HG02840 (cell line): ENCODE measurements at regions not wholly inside any gene's neighbourhood (a gene's known extent, or its start where the extent isn't known, plus 50 kb on each side); places are given as distances from the start of the nearest gene placed in this dataset.

Experiments used
- ATAC-seq: cut with Tn5 transposase; IDR thresholded peaks from one replicate; pipeline ENCODE4 v1.9.1; 2021; ENCODE audit warnings: mild to moderate bottlenecking, moderate library complexity, moderate number of reproducible peaks; ENCODE audit not compliant: unreplicated experiment, low FRiP score

- ATAC-seq, result no peak
Observed at GRCh38 chr16:86300746-86301481, 209.4 kb upstream of the FOXF1 start.

DNA sequence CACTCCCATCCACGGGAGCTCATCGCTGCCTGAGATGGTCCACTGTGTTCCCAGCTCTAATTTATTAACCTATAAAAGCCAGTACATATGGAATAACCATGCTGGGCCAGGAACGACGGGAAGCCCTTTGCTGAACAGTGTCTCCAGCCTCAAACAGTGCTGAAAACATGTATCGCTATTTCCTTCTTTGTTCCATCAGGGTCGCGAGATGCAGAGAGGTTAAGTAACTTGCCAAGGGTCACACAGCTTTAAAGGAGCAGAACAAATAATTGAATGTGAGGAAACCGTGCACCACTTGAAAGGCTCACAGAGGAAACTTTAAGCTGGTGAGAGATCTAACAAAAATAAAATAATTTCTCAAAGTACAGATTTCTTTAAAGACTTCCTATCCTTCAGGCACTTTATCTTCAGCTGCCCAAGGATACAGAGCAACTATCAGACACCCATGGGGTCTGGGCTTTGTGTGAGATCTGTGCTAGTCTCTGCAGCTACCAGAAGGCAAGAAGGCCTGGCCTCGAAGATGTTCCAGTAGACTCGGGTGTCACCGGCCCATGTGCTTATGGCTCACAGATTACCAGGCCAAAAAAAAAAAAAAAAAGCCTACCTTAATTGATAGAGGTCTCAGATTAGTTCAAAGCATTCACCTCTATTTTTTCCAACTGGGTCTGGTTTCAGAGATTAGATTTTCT lies 207.8 kb upstream of the FOXF1 start:
- no peak for ATAC-seq

DNA sequence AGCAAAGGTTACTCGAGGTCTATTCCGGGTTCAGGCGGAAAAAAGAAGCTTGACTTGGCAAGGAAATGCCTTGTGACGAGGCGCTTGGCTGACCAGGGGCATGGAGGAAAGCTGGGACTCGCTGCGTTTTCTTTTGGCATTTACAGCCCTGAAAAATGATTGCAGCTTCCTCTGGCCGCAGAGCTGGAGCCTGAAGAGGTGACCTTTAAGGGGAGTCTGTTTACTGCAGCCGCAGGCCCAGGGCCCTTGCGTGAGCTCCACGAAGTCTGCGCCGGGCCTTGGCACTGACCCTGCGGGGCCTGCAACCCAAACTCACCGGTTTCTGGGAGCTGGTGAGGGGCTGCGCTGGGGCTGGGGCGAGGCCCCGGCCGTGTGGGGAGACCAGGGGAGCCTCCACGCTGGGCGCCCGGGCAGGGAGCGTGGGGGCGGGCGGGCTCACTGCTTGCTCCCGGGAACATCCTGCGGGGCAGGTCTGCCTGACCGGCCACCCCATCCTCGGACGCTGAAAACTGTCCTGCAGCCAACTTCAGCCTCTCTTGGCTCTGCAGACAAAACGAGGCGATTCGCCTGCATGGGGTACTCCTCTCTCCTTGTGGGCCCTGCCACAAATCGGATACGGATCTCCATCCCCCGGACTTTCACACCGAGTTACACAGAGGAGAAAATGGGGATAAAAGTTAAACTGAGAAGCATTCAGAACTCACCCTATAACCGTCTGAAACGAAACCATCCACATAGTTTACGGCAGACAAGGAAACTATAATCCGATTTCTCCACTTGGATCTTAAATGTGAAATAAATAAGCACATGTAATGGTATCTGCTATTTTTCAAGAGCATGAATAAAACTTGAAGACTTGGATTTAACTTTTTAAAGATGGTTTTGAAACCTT lies 206.3 kb upstream of the FOXF1 start:
- no peak for ATAC-seq

- no peak for ATAC-seq
Observed at GRCh38 chr16:86304868-86305267, 205.5 kb upstream of the FOXF1 start.

GRCh38 chr16:86305440-86305839 lies 204.9 kb upstream of the FOXF1 start:
- ATAC-seq, result no peak

GRCh38 chr16:86306011-86306644 lies 204.2 kb upstream of the FOXF1 start:
- ATAC-seq, result no peak

DNA sequence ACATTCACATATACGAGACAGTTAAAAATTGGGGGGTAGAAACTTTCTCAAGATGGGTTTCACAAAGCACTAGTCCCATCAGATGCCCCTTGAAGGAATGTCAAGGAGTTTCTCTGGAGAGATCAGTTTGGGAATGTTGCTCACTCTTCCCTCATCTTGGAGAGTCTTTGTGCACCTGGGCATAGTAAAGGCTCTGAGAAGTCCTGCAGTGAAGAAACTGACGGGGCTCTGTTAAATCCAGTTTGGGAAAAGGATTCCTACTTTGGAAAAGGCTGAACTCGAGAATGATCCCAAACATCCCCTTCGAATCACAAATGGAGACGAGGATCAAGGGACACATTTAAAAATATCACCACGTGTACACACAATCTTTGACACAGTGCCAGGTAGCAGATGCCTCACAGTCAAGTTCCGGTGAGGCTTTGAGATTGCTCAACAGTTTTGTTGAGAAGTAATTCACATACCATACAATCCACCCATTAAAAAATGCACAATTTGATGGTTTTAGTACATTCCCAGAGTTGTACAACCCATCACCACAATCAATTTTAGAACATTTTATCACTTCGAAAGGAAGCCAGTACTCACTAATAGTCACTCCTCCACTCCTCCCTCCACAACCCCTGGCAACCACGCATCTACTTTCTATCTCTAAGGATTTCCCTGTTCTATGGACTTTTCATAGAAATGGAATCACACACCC lies 203.4 kb upstream of the FOXF1 start:
- no peak for ATAC-seq

DNA sequence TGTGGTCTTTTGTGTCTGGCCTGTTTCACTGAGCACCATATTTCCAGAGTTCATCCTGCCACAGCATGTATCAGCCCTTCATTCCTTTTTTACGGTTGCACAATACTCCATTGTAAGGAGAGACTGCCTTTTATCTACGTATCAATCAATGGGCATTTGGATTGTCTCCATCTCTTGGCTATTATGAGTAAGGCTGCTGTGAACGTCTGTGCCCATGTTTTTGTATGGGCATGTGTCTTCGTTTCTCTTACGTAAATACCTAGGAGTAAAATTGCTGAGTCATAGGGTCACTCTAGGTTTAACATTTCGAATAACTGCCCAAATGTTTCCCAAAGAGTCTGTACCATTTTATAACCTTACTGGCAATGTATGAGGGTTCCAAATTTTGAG lies 202.8 kb upstream of the FOXF1 start:
- no peak for ATAC-seq

DNA sequence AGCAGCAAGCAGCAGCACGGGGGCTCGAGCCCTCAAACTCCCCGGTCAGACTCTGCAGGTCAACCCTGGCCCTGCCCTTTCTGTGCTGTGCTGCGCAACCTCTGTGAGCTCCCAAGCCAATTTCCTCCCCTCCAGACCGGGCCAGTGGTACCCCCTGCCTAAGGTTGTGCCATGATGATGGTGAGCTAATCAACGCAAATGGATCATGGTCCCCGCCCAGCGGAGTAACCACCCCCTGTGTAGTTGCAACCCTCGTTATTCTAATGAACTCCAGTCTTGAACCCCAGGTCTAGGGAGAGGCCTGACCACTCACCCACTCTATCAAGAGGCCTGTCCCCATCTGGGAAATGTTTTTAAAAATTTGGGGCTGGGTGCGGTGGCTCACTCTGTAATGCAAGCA lies 201.8 kb upstream of the FOXF1 start:
- ATAC-seq, result no peak

DNA sequence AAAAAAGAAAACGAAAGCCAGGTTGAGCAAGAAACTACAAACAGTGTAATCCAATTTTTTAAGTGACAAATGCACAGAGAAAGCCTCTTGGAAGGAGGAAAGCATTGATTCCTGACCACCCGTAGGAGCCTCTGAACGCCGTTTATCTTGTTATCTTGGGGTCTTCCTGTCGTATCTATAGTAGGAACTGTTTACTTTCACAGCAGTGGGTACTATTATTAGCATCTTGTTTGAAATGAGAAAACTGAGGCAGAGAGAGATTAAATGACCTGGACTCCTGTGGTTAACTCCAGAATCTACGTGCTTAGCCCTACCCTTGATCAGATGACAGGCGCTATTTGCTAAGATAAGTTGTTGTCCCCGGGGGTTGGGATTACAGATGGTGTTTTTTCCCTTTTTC lies 196.7 kb upstream of the FOXF1 start:
- ATAC-seq, result no peak

GRCh38 chr16:86314402-86315025 lies 195.8 kb upstream of the FOXF1 start:
- no peak for ATAC-seq

DNA sequence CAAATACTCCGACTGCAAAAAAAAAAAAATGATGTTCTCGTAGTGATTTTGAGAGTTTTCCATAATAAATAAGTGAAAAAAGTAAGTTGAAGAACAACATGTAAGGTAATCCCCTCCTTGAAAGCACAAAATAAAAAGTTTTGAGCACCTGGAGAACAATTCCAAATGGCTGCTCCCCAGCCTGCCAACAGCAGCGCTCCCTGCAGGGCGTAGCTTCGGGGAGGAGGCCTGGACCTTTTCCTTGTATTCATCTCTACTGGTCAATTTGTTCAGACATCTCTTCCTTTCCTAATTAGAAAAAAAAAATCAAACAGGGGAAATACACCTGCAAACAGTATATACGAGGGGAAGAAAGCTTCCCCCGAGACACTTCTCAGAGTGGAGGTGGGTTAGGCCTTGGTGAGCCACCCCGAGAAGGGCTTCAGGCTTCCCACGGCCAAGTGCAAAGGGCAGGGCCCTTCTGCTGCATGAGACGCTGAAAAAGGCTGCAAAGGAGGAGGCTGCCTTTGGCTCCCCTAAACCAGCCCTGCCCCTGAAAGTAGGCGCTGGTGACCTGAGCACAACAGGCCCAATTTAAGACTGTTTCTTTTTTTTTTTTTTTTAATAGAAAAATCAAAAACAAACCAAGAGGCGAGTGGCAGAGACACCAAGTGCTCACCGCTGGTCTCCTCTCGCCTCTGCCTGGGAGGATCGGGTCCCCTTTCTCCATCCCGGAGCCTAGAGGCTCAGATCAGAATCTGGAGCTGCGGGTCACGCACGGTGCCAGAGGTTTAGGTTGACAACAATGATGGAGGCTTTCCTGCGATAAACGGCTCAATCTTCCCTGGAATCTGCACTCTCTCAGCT lies 193.1 kb upstream of the FOXF1 start:
- no peak for ATAC-seq

DNA sequence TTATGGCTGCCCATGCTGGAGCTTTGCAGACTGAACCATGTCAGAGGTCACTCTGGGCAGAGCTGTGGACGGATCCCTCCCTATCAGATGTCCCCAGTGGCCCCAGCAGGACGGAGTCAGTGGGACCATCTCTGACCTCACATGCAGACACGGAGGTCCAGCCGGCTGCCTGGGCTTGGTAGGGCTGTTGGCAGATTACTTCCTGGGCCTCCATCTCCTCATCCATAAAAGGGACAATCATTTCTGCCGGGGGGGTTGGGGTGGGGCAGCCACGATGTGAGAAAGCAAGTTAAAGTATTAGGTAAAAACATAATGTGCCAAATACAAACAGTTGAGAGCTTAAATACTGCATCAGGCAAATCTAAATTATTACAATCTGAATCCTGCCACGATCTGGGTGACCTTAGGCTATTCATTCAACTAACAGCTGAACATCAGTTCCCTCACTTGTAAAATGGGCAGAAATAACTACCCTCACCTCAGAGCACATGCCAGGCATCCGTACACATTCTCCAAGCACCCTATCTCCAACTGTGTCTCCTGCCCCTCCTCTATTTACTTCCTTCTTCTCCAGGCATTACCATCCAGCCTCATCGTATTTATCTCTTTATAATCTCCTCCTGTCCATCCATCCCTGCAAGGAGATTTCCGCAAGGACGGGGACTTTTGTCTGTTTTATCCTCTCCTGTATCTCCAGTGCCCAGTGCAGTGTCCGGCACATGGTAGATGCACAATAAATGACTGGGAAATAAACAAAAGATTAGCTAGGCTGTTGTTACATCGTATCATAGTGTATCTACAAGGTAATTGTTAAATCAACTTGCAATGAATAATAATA lies 192.3 kb upstream of the FOXF1 start:
- no peak for ATAC-seq

DNA sequence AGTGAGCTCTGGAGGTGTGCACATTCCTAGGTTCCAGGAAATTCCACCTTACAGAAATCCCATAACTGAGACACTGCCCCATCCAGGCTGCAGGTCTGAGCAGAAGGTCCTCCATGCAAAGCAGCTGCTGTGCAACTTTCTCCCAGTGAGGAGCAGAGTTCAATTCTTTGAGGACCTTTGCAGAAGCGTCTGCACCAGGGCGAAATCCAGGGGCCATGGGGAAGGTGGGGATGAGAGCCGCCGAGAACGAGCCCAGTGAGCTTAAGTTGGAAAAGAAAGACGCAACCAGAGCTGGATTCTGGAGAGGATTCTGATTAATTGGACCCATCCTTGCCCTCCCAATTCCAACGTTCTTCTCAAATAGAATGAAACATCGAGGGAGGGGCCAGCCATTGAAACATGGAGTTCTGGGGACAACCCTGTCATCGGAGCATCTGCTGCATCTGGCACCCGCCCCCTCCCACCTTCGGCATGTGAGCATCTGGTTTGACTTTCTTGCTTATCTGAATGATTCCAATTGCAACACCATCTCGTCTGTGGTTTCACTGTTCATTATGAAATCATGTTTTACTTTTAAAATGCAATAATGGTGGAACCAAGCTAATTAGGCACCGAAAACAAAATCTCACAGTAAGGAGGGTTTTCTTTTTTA lies 190.6 kb upstream of the FOXF1 start:
- no peak for ATAC-seq

DNA sequence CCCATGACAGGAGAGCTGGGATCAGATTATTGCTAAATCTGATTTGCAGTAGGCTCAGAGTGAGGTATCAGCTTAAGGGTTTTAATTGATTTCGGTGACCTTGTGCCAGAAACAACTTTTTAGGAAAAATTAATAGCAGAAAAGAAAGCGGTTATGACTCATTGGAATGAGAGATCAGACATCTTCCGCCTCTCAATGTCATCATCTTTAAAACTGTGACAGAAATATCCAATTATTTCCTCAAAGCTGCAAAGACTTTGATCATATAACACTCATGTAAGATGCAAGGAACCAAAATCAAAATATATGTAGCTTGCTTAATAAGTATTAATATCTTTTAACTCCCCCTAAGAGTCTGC lies 190.1 kb upstream of the FOXF1 start:
- no peak for ATAC-seq

GRCh38 chr16:86321491-86321890 lies 188.8 kb upstream of the FOXF1 start:
- no peak for ATAC-seq

- ATAC-seq, result no peak
Observed at GRCh38 chr16:86322283-86322682, 188.0 kb upstream of the FOXF1 start.

DNA sequence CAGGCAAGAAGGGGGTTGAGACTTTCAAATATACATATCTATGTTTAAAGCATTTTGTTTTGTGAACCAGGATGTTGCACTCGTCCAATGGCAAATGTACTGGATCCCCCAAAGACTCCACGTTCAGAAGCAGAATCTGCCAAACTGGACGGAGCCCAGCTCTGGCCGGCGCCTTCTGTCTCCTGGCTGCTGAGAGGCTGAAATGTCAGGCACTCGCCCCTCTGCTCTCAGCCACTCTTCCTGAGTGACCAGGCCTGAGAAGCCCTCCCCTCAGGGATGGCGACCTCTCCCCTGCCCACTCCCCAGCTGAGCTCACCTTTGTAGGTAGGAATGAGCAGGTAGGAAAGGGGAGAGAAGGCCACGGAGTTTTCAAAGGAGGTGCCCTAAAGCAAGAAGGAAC lies 187.5 kb upstream of the FOXF1 start:
- ATAC-seq, result no peak
